Transverse colon (tissue), 4 donors: ENCODE measurements at regions not wholly inside any gene's neighbourhood (a gene's known extent, or its start where the extent isn't known, plus 50 kb on each side); places are given as distances from the start of the nearest gene placed in this dataset.
A peak's percentile ranks its signal among the peaks of the same experiment; 100 is the strongest.
"Not testable (repeated sequence)": the region's sequence is repeated elsewhere in the genome, so short reads cannot be mapped to it uniquely, and the experiment has no call there.

Experiments
- DNase-seq: peaks from one replicate; pipeline ENCODE4 v3.0.0-alpha.2; 2019
- H3K27ac ChIP-seq, 4 donors: fragments of 200-600 bp; sonication (generic); 2 replicates each; pipeline ENCODE4 v1.5.1; 2016 to 2018; ENCODE audit warnings: inconsistent platforms in 4 of 4
- H3K27me3 ChIP-seq: fragments of 200-600 bp; sonication (generic); 2 replicates; pipeline ENCODE4 v1.5.1; 2017; ENCODE audit warnings: inconsistent platforms
- H3K36me3 ChIP-seq, 4 donors: fragments of 200-600 bp; sonication (generic); 2 replicates each; pipeline ENCODE4 v1.5.1; 2017 to 2019; ENCODE audit warnings: inconsistent platforms in 4 of 4
- H3K4me1 ChIP-seq, 4 donors: fragments of 200-600 bp; sonication (generic); 2 replicates each; pipeline ENCODE4 v1.5.1; 2017 to 2020; ENCODE audit warnings: inconsistent platforms in 4 of 4
- H3K4me3 ChIP-seq, 4 donors: fragments of 200-600 bp; sonication (generic); 1 replicate in 1 of 4; 2 replicates in 3 of 4; pipeline versions ENCODE4 v1.5.1 to v1.6.1; 2017 to 2019; ENCODE audit warnings: inconsistent platforms in 4 of 4
- H3K9me3 ChIP-seq, 2 donors: fragments of 200-600 bp; sonication (generic); 2 replicates each; pipeline ENCODE4 v1.5.1; 2017 to 2019; ENCODE audit warnings: inconsistent platforms in 2 of 2
- EP300 ChIP-seq: sonication (generic); formaldehyde crosslinking; IDR thresholded peaks from one replicate; pipeline ENCODE4 v1.6.1; 2017; ENCODE audit warnings: antibody characterized with exemption, low read depth
- POLR2A ChIP-seq: fragments of 450-650 bp; IDR thresholded peaks from one replicate; pipeline ENCODE4 v1.6.1; 2016; ENCODE audit warnings: antibody characterized with exemption, mild to moderate bottlenecking, moderate library complexity
- POLR2AphosphoS5 ChIP-seq, 3 donors: sonication (generic); formaldehyde crosslinking; IDR thresholded peaks; one replicate each; pipeline ENCODE4 v1.6.1; 2016; ENCODE audit warnings: antibody characterized with exemption in 3 of 3
- WGBS, 2 donors: methylation state at CpG; one replicate each; pipeline ENCODE4 v1.1.5; 2018; ENCODE audit warnings: low coverage in 1 of 2; 5-methylcytosine and 5-hydroxymethylcytosine counted together
- in situ Hi-C, 4 donors: fragments of 200-750 bp; cut with MboI; loops; one replicate each; pipeline versions ENCODE4 v1.15.0 to v1.15.1; 2017; ENCODE audit warnings: low sequenced_read_pairs in 3 of 4, low pct_ligation_motif_present in 1 of 4, low pct_unique_long_range_greater_than_20kb in 1 of 4
- intact Hi-C: fragments of 100-400 bp; cut with DNase I; formaldehyde crosslinking; loops from one replicate; pipeline ENCODE4 v1.15.1; 2023; ENCODE audit warnings: low total_unique reads
- TF ChIP-seq, protein P1 (sequence below), 5 experiments: fragments of 200-600 bp in 3 of 5; fragments of 450-650 bp in 2 of 5; sonication (generic) in 3 of 5; IDR thresholded peaks; 1 replicate in 2 of 5; 2 replicates in 3 of 5; pipeline ENCODE4 v1.5.1; 2016 to 2017; ENCODE audit warnings: antibody characterized with exemption in 5 of 5, inconsistent platforms in 3 of 5, mild to moderate bottlenecking in 2 of 5, moderate library complexity in 1 of 5

DNA sequence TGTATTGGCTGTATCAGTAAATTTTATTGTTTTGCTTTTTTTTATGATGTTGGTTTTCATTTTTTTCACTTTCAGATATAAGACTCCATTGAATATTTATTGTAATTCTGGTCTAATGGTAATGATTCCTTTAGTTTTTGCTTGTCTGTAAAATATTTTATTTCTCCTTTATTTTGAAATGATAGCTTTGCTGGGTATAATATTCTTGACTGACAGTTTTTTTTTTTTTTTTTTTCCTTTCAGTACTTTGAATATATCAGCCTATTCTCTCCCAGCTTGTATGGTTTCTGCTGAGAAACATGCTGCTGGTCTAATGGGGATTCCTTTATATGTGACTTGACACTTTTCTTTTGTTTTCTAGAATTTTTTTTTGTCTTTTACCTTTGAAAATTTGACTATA lies 195.1 kb upstream of the SLC38A2 start:
- Histone ChIP-seq H3K27ac (no peak overlapping the region), H3K4me1 (no peaks in the 10 kb centered on the region), H3K36me3 (no peaks in the 10 kb centered on the region), H3K4me3 (no peak overlapping the region), H3K9me3 (peaks cover 21 to 24% of the 10 kb centered on the region in 2 donors), H3K27me3 (no peaks in the 10 kb centered on the region)
- intact Hi-C loops: no loop called here
- DNase-seq: no peak
- no peak for TF ChIP-seq EP300
- TF ChIP-seq, protein P1, sequence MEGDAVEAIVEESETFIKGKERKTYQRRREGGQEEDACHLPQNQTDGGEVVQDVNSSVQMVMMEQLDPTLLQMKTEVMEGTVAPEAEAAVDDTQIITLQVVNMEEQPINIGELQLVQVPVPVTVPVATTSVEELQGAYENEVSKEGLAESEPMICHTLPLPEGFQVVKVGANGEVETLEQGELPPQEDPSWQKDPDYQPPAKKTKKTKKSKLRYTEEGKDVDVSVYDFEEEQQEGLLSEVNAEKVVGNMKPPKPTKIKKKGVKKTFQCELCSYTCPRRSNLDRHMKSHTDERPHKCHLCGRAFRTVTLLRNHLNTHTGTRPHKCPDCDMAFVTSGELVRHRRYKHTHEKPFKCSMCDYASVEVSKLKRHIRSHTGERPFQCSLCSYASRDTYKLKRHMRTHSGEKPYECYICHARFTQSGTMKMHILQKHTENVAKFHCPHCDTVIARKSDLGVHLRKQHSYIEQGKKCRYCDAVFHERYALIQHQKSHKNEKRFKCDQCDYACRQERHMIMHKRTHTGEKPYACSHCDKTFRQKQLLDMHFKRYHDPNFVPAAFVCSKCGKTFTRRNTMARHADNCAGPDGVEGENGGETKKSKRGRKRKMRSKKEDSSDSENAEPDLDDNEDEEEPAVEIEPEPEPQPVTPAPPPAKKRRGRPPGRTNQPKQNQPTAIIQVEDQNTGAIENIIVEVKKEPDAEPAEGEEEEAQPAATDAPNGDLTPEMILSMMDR (IDR thresholded peaks at IDR 0.05): no peak
- TF ChIP-seq POLR2AphosphoS5 (IDR thresholded peaks at IDR 0.05): no peak
- TF ChIP-seq POLR2A: no peak
- in situ Hi-C loops: no loop called here

DNA sequence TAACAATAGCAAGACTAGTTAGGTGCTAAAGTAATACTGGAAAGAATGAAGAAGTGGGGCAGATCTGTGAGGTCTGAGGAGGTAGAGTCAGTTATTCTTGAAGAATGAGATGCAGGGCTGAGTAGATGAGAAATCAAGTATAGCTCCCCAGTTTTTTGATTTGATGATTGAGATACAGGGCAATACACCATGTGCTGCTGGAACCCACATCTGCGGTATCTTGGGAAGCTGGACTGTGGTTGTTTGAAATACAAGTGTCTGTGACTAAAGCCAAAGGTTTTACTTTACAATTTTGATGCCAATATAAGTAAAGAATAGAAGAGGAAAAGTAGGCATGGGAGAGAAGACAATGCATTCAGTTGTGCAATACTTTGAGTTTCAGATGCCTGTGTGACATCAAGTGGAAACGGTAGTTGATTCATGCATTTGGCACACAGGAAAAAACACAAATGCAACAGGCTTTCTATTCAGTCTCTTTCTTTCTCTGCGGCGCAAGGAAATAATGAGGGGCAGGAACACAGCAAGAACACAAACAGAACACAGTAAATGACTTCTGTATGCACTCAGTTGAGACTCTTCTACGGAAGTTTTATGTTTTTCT lies 190.2 kb upstream of the SLC38A2 start:
- no peaks in the 10 kb centered on the region for H3K27me3 ChIP-seq
- intact Hi-C loops: no loop called here
- no peak for DNase-seq
- no peak overlapping the region for H3K4me3 ChIP-seq
- H3K36me3 ChIP-seq: no peaks in the 10 kb centered on the region
- TF ChIP-seq, protein P1 (IDR thresholded peaks at IDR 0.05): no peak
- TF ChIP-seq POLR2AphosphoS5 (IDR thresholded peaks at IDR 0.05): peak; percentile 51 to 72 (median 52)
- WGBS, 2 donors: 63 to 65% methylated on average over 5 of the region's 5 CpGs
- H3K9me3 ChIP-seq: peaks cover 12 to 16% of the 10 kb centered on the region in 2 donors
- no peaks in the 10 kb centered on the region for H3K4me1 ChIP-seq
- H3K27ac ChIP-seq: peak overlapping the region in 2 of 4 donors; percentile 14 to 22
- in situ Hi-C loops: no loop called here

DNA sequence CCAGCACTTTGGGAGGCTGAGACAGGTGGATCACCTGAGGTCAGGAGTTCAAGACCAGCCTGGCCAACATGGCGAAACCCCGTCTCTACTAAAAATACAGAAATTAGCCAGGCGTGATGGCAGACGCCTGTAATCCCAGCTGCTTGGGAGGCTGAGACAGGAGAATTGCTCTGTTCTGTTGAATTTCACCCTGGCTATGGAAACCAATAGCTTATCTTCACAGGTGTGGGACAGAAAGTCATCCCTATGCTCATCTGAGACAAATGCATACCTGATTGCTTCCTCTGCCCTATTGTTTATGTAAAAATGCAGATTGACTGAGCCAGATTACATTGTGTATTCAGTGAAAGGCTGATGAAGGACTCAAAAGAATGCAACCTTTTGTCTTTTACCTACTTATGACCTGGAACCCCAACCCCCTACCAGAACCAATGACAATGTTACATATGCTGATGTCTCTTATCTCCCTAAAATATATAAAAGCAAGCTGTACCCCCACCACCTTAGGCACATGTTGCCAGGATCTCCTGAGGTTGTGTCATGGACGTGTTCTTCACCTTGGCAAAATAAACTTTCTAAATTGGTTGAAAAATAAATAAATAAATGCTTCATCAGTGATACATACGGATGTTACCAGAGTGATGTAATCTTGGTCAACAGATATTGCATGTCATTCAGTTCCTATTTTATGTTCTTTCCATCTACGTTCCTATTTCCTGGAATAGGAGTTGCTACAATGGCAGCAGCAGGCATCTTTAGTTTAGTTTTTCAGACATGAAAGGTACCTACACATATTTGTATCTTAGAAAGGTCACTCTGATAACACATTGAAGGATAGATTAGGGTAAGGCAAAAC lies 189.4 kb upstream of the SLC38A2 start:
- DNase-seq, H3K36me3 ChIP-seq, H3K4me1 ChIP-seq, H3K4me3 ChIP-seq, H3K27me3 ChIP-seq, intact Hi-C loops, H3K9me3 ChIP-seq, in situ Hi-C loops: not testable (repeated sequence)
- H3K27ac ChIP-seq: peak overlapping the region in 2 of 4 donors; percentile 14 to 22
- WGBS, 2 donors: 51 to 87% methylated on average over 3 to 7 of the region's 7 CpGs

DNA sequence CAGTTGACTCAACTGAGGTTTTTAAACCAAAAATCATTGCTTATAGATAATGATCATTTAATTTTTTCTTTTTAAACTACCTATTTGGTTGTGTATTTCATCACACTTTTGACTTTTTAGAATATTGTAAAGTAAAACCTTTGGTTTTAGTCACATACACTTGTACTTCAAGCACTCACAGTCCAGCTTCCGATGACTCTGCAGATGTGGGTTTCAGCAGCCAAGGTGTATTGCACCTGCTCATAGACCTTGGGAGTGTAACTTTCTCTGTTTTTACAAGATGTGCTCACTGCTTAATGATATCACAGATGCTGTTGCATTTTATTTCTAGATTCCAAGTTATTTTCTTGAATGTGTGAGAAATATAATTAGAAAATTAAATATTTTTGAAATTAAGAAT lies 188.3 kb upstream of the SLC38A2 start:
- Histone ChIP-seq H3K27me3 (no peaks in the 10 kb centered on the region), H3K9me3 (peaks cover 3 to 6% of the 10 kb centered on the region in 2 donors), H3K36me3 (no peaks in the 10 kb centered on the region), H3K4me1 (peaks cover 0 to 4% (median 0%) of the 10 kb centered on the region in 4 donors), H3K4me3 (no peak overlapping the region), H3K27ac (no peak overlapping the region)
- no peak for DNase-seq
- intact Hi-C loops (no loop called here), in situ Hi-C loops (no loop called here)
- TF ChIP-seq, protein P1 (IDR thresholded peaks at IDR 0.05): no peak
- no peak for TF ChIP-seq POLR2A
- TF ChIP-seq EP300: no peak
- no peak for TF ChIP-seq POLR2AphosphoS5 (IDR thresholded peaks at IDR 0.05)
- 83 to 91% methylated on average over 1 of the region's 1 CpG for WGBS, 2 donors
